A549 (cell line): ENCODE measurements at regions not wholly inside any gene's neighbourhood (a gene's known extent, or its start where the extent isn't known, plus 50 kb on each side); places are given as distances from the start of the nearest gene placed in this dataset.

Experiments
- CHD4 ChIP-seq: fragments of 200-600 bp; sonication (generic); IDR thresholded peaks from 2 replicates; pipeline ENCODE4 v1.6.1; 2016; ENCODE audit warnings: antibody characterized with exemption, mild to moderate bottlenecking, borderline replicate concordance
- CTCF ChIP-seq: fragments of >200 bp; sonication (Bioruptor Twin); formaldehyde crosslinking; IDR thresholded peaks from 3 replicates; pipeline ENCODE4 v1.5.1; 2016
- FOSL2 ChIP-seq, 2 experiments: fragments of 450-650 bp in 1 of 2; fragments of >200 bp in 1 of 2; sonication (Bioruptor Twin) in 1 of 2; formaldehyde crosslinking; IDR thresholded peaks; 2 replicates each; pipeline versions ENCODE4 v1.5.0 to v1.6.1; 2016 to 2020; ENCODE audit warnings: mild to moderate bottlenecking in 1 of 2, moderate library complexity in 1 of 2
- GATA3 ChIP-seq: IDR thresholded peaks from 2 replicates; pipeline ENCODE4 v1.6.1; 2012; ENCODE audit warnings: borderline replicate concordance
- HMGXB4 ChIP-seq: fragments of 250-450 bp; sonication (Bioruptor Pico); IDR thresholded peaks from 2 replicates; pipeline ENCODE4 v1.5.0; 2021; ENCODE audit warnings: mild to moderate bottlenecking, moderate library complexity, borderline replicate concordance
- KDM5A ChIP-seq: fragments of 200-600 bp; sonication (generic); IDR thresholded peaks from 2 replicates; pipeline ENCODE4 v1.6.1; 2016; ENCODE audit warnings: antibody characterized with exemption, mild to moderate bottlenecking
- MAFK ChIP-seq: fragments of 450-650 bp; IDR thresholded peaks from 2 replicates; pipeline ENCODE4 v1.6.1; 2014; ENCODE audit not compliant: partially characterized antibody
- MAX ChIP-seq: IDR thresholded peaks from 2 replicates; pipeline ENCODE4 v1.6.1; 2012
- MYC ChIP-seq: IDR thresholded peaks from 2 replicates; pipeline ENCODE4 v1.6.1; 2012; ENCODE audit warnings: mild to moderate bottlenecking, inconsistent platforms, low read length, improper control_type of control experiment, borderline replicate concordance
- NR3C1 ChIP-seq: fragments of >200 bp; sonication (Bioruptor Twin); formaldehyde crosslinking; IDR thresholded peaks from 3 replicates; pipeline ENCODE4 v1.6.1; 2017
- PHF8 ChIP-seq: fragments of 200-600 bp; sonication (generic); IDR thresholded peaks from 2 replicates; pipeline ENCODE4 v1.6.1; 2016; ENCODE audit warnings: low read depth, mild to moderate bottlenecking, antibody characterized with exemption, moderate library complexity, borderline replicate concordance
- RAD21 ChIP-seq, 2 experiments: fragments of >200 bp in 1 of 2; sonication (Bioruptor Twin) in 1 of 2; formaldehyde crosslinking in 1 of 2; IDR thresholded peaks in 1 of 2; conservative IDR thresholded peaks in 1 of 2; 2 replicates in 1 of 2; 3 replicates in 1 of 2; pipeline ENCODE4 v1.6.1; 2012 to 2018; ENCODE audit warnings: inconsistent platforms in 1 of 2

DNA sequence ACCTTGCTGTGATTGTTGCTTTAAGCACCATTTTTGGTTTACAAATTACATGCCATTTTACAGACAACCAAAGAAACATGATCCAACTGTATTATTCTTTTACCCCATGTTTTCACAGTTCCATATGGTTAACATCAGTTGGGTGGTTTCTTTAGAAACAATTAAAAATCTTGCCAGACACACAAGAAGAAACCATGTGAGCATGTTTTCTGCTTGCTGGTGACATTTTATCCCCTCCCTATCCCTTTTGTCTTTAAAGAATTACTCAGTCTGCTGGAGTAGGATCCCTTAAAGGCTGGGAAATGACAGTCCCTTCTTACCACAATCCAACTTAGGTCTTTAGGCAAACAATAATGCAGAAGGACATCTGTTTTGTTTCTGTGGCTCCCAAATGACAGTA lies 121.8 kb upstream of the PLXNC1 start:
- no peak for TF ChIP-seq PHF8
- no peak for TF ChIP-seq CTCF
- no peak for TF ChIP-seq RAD21 (conservative IDR thresholded peaks at IDR 0.05 in 1 of 2, IDR thresholded peaks at IDR 0.05 in 1 of 2)
- no peak for TF ChIP-seq CHD4
- TF ChIP-seq HMGXB4 (CRISPR knock-in tag): no peak
- no peak for TF ChIP-seq NR3C1
- no peak for TF ChIP-seq MAFK
- TF ChIP-seq KDM5A: no peak
- TF ChIP-seq MAX: no peak
- no peak for TF ChIP-seq GATA3
- no peak for TF ChIP-seq MYC
- no peak for TF ChIP-seq FOSL2 (IDR thresholded peaks at IDR 0.05)
- no peak for TF ChIP-seq FOSL2 (CRISPR knock-in tag; IDR thresholded peaks at IDR 0.05)
